ENCODE measurements at regions not wholly inside any gene's neighbourhood (a gene's known extent, or its start where the extent isn't known, plus 50 kb on each side); places are given as distances from the start of the nearest gene placed in this dataset.

- TF ChIP-seq CTCF (conservative IDR thresholded peaks at IDR 0.05; ENCODE audit: low read depth, low read length) (no peak), EZH2 (IDR thresholded peaks at IDR 0.05; ENCODE audit: low read length, unreplicated experiment) (no peak), EZH2phosphoT487 (IDR thresholded peaks at IDR 0.05; ENCODE audit: borderline replicate concordance, low read length) (no peak)
Observed at GRCh38 chr5:15002791-15003190, 131.2 kb upstream of the ANKH start.

All from PC-3 (cell line).